ENCODE measurements at regions not wholly inside any gene's neighbourhood (a gene's known extent, or its start where the extent isn't known, plus 50 kb on each side); places are given as distances from the start of the nearest gene placed in this dataset.

- WGBS, 2 experiments (ENCODE audit: extremely low coverage in 1 of 2, insufficient coverage in 1 of 2, insufficient read length in 1 of 2, insufficient replicate concordance in 2 of 2, low coverage in 1 of 2, low lambda C conversion rate in 2 of 2, missing lambda C conversion rate in 1 of 2), result 77% methylated on average over 4 of the region's 4 CpGs; no CpG with 5 or more reads in 1 of the 2 experiments
- CTCF ChIA-PET (ENCODE audit: partially characterized antibody), result interaction anchor here (0.9 to 1.3 kb wide), 3 partner anchors 11 to 228 kb away, joined by 3 to 5 read pairs (median 3); no protein-coding TSS in a partner anchor
- no peaks in the 10 kb centered on the region for H3K79me2 ChIP-seq (ENCODE audit: control insufficient read depth in 1 of 2, insufficient read depth in 2 of 2, low read length in 2 of 2)
- H2AK5ac ChIP-seq (ENCODE audit: low read depth, low read length), result no peak overlapping the region
- no peaks in the 10 kb centered on the region for H3K79me1 ChIP-seq (ENCODE audit: low read depth, low read length)
- H2BK12ac ChIP-seq (ENCODE audit: low read depth, low read length), result no peak overlapping the region
- POLR2A ChIA-PET (ENCODE audit: partially characterized antibody), result no interaction called here
- no peaks in the 10 kb centered on the region for H3K27me3 ChIP-seq (replicated peaks in 1 of 4; ENCODE audit: control insufficient read depth in 3 of 4, extremely low read depth in 1 of 4, insufficient read depth in 3 of 4, low read length in 3 of 4)
- H2BK15ac ChIP-seq (ENCODE audit: low read length), result no peak overlapping the region
- no peak overlapping the region for H3K27ac ChIP-seq (ENCODE audit: low read depth, low read length)
- FAIRE-seq (no peak), DNase-seq (ENCODE audit: low read depth in 1 of 2, low spot score in 2 of 2) (no peak)
- no peak overlapping the region for H3K18ac ChIP-seq (ENCODE audit: extremely low read depth, low read length)
- no peak overlapping the region for H3K23ac ChIP-seq (ENCODE audit: insufficient read length)
- H3K56ac ChIP-seq (replicated peaks; ENCODE audit: insufficient read length, low read depth, low read length), result no peak overlapping the region
- no peak overlapping the region for H2BK20ac ChIP-seq (ENCODE audit: low read length)
- no peak overlapping the region for H4K5ac ChIP-seq (ENCODE audit: insufficient read length, low read depth, low read length)
- H3K9ac ChIP-seq (replicated peaks in 1 of 4; ENCODE audit: extremely low read depth in 1 of 4, low read depth in 3 of 4, low read length in 3 of 4), result no peak overlapping the region
- TF ChIP-seq NRF1 (IDR thresholded peaks at IDR 0.05; ENCODE audit: low read depth, low read length) (no peak), RAD21 (IDR thresholded peaks at IDR 0.05 in 1 of 2, conservative IDR thresholded peaks at IDR 0.05 in 1 of 2; ENCODE audit: low read depth in 2 of 2, low read length in 2 of 2) (no peak), CREB1 (IDR thresholded peaks at IDR 0.05) (no peak)
- no peak overlapping the region for H3K14ac ChIP-seq (ENCODE audit: insufficient read length)
- H3K23me2 ChIP-seq (ENCODE audit: low read depth, low read length), result no peaks in the 10 kb centered on the region
- H2AFZ ChIP-seq (ENCODE audit: low read length), result no peak overlapping the region
- H4K91ac ChIP-seq (replicated peaks; ENCODE audit: insufficient read length, low read length), result no peak overlapping the region
- no peak overlapping the region for H3K4me2 ChIP-seq (ENCODE audit: insufficient read depth in 1 of 2, low read depth in 2 of 2, low read length in 2 of 2)
- H3K4me3 ChIP-seq (ENCODE audit: extremely low read depth in 1 of 4, insufficient read depth in 2 of 4, low read depth in 3 of 4, low read length in 4 of 4), result no peak overlapping the region
- no peak overlapping the region for H2BK5ac ChIP-seq (ENCODE audit: low read depth, low read length)
- H4K20me1 ChIP-seq (replicated peaks in 1 of 2; ENCODE audit: control insufficient read depth in 1 of 2, insufficient read depth in 2 of 2, low read length in 2 of 2), result no peaks in the 10 kb centered on the region
- H2BK120ac ChIP-seq (replicated peaks; ENCODE audit: low read depth, low read length), result no peak overlapping the region
- no peak overlapping the region for H3K4ac ChIP-seq (replicated peaks; ENCODE audit: insufficient read length, low read depth, low read length)
- H4K8ac ChIP-seq (ENCODE audit: extremely low read depth, insufficient read depth, low read length), result no peak overlapping the region
- H3K4me1 ChIP-seq (replicated peaks in 1 of 4; ENCODE audit: control insufficient read depth in 3 of 4, insufficient read depth in 4 of 4, low read length in 3 of 4), result no peaks in the 10 kb centered on the region
- no peaks in the 10 kb centered on the region for H3K9me3 ChIP-seq (ENCODE audit: insufficient read depth in 2 of 2, low read depth in 1 of 2, low read length in 1 of 2)
- no peaks in the 10 kb centered on the region for H3K36me3 ChIP-seq (ENCODE audit: control insufficient read depth in 2 of 4, insufficient read depth in 4 of 4, low read length in 3 of 4)
Measured at GRCh38 chr2:117698819-117699218, 115.7 kb upstream of the DDX18 start.
